Panc1 (cell line): ENCODE measurements at regions not wholly inside any gene's neighbourhood (a gene's known extent, or its start where the extent isn't known, plus 50 kb on each side); places are given as distances from the start of the nearest gene placed in this dataset.

Experiments
- ATAC-seq: fragments of 200-7000 bp; cut with Tn5 transposase; 2 replicates; pipeline ENCODE4 v1.9.1; 2020; ENCODE audit warnings: mild to moderate bottlenecking, moderate library complexity
- BruUV-seq: library from RNA; stranded (reverse); fragments of 400-500 nt; replicated peaks from 2 replicates; lab custom pipeline; 2021; lab: Mats Ljungman, UMichigan
- CTCF ChIA-PET: fragments of 300-600 bp; sonication (Branson Sonifier 250); formaldehyde crosslinking; loops from one replicate; lab custom pipeline; 2022; ENCODE audit warnings: antibody characterized with exemption; lab: Charles Lee
- POLR2A ChIA-PET: fragments of 300-600 bp; sonication (Branson Sonifier 250); formaldehyde crosslinking; loops from one replicate; lab custom pipeline; 2022; ENCODE audit warnings: antibody characterized with exemption; lab: Charles Lee
- DNase-seq: peaks from one replicate; pipeline ENCODE4 v3.0.0-alpha.2; 2010; ENCODE audit warnings: low read depth, low spot score
- H3K27ac ChIP-seq: 2 replicates; pipeline ENCODE4 v1.5.1; 2011; ENCODE audit warnings: mild to moderate bottlenecking, low read length, inconsistent platforms
- H3K27me3 ChIP-seq: fragments of 200-500 bp; sonication (Bioruptor generic); 2 replicates; pipeline ENCODE4 v1.6.0; 2014; ENCODE audit warnings: low read length, inconsistent platforms; ENCODE audit not compliant: control insufficient read depth, insufficient read depth
- H3K36me3 ChIP-seq: fragments of 200-500 bp; sonication (Bioruptor generic); 2 replicates; pipeline ENCODE4 v1.5.1; 2014; ENCODE audit warnings: inconsistent platforms, mild to moderate bottlenecking, low read length, moderate library complexity; ENCODE audit not compliant: control insufficient read depth, insufficient read depth
- H3K4me1 ChIP-seq: 2 replicates; pipeline ENCODE4 v1.5.1; 2011; ENCODE audit warnings: inconsistent platforms, mild to moderate bottlenecking, low read length, moderate library complexity; ENCODE audit not compliant: control insufficient read depth, insufficient read depth
- H3K4me3 ChIP-seq, 2 experiments: 2 replicates each; pipeline ENCODE4 v1.5.1; 2011 to 2012; ENCODE audit warnings: low read depth in 2 of 2, low read length in 2 of 2, mild to moderate bottlenecking in 2 of 2, inconsistent platforms in 1 of 2, moderate library complexity in 1 of 2
- H3K9me3 ChIP-seq: fragments of 200-500 bp; sonication (Bioruptor generic); 2 replicates; pipeline ENCODE4 v1.5.1; 2014; ENCODE audit warnings: low read depth, mild to moderate bottlenecking, inconsistent platforms, low read length, moderate library complexity; ENCODE audit not compliant: control insufficient read depth, insufficient read depth
- CTCF ChIP-seq: fragments of 450-650 bp; IDR thresholded peaks from 2 replicates; pipeline ENCODE4 v1.5.1; 2017; ENCODE audit warnings: mild to moderate bottlenecking
- POLR2AphosphoS5 ChIP-seq: IDR thresholded peaks from 2 replicates; pipeline ENCODE4 v1.6.1; 2012; ENCODE audit warnings: mild to moderate bottlenecking, low read depth, low read length, moderate library complexity
- REST ChIP-seq, 2 experiments: IDR thresholded peaks; 2 replicates each; pipeline ENCODE4 v1.6.1; 2011 to 2012; ENCODE audit warnings: low read depth in 2 of 2, control low read depth in 1 of 2, low read length in 1 of 2, mild to moderate bottlenecking in 1 of 2, moderate library complexity in 1 of 2; ENCODE audit not compliant: insufficient read depth in 1 of 2
- SIN3A ChIP-seq: IDR thresholded peaks from 2 replicates; pipeline ENCODE4 v1.6.1; 2012; ENCODE audit warnings: low read depth, mild to moderate bottlenecking, low read length, moderate library complexity, borderline replicate concordance; ENCODE audit not compliant: insufficient read depth
- TCF7L2 ChIP-seq: IDR thresholded peaks from 2 replicates; pipeline ENCODE4 v1.6.1; 2011; ENCODE audit warnings: mild to moderate bottlenecking, low read depth, low read length, inconsistent platforms
- in situ Hi-C: cut with HindIII; loops from 2 replicates; pipeline ENCODE4 v1.10.0; 2016; ENCODE audit warnings: low sequenced_read_pairs, low pct_unique_long_range_greater_than_20kb
- intact Hi-C: fragments of 100-400 bp; cut with micrococcal nuclease; formaldehyde crosslinking; loops from one replicate; pipeline ENCODE4 v1.10.0; 2022; ENCODE audit not compliant: unreplicated experiment

- no peaks in the 10 kb centered on the region for H3K36me3 ChIP-seq
- H3K9me3 ChIP-seq = peaks cover 3% of the 10 kb centered on the region; the same call in 1 of the 2 replicates
- BruUV-seq = no TSS peak
- intact Hi-C loops = no loop called here
- no peak overlapping the region for H3K27ac ChIP-seq
- no peak for DNase-seq
- no peak for ATAC-seq
- ChIA-PET POLR2A (no interaction called here), CTCF (no interaction called here)
- in situ Hi-C loops = no loop called here
- no peaks in the 10 kb centered on the region for H3K27me3 ChIP-seq
- no peak overlapping the region for H3K4me3 ChIP-seq
- TF ChIP-seq TCF7L2 = no peak
- no peaks in the 10 kb centered on the region for H3K4me1 ChIP-seq
Observed at GRCh38 chr6:156336733-156337132, 440.4 kb upstream of the ARID1B start.

- ChIA-PET CTCF (no interaction called here), POLR2A (no interaction called here)
- ATAC-seq (no peak; the same call in 1 of the 2 replicates), DNase-seq (no peak)
- Histone ChIP-seq H3K36me3 (no peaks in the 10 kb centered on the region), H3K4me1 (no peaks in the 10 kb centered on the region), H3K9me3 (peaks cover 7% of the 10 kb centered on the region; the same call in 1 of the 2 replicates), H3K27ac (no peak overlapping the region), H3K27me3 (no peaks in the 10 kb centered on the region), H3K4me3 (no peak overlapping the region)
- in situ Hi-C loops (no loop called here), intact Hi-C loops (no loop called here)
- no peak for TF ChIP-seq CTCF
- no peak for TF ChIP-seq POLR2AphosphoS5
- no peak for TF ChIP-seq SIN3A
- TF ChIP-seq TCF7L2 = no peak
- TF ChIP-seq REST (IDR thresholded peaks at IDR 0.05; ENCODE audit: insufficient read depth in 1 of 2, low read depth in 2 of 2, low read length in 1 of 2) = no peak
- BruUV-seq = no TSS peak
Observed at GRCh38 chr6:156336089-156336488, 441.1 kb upstream of the ARID1B start.

GRCh38 chr6:156334966-156335365, 442.2 kb upstream of the ARID1B start:
- no peaks in the 10 kb centered on the region for H3K36me3 ChIP-seq
- TF ChIP-seq CTCF (no peak), REST (IDR thresholded peaks at IDR 0.05; ENCODE audit: insufficient read depth in 1 of 2, low read depth in 2 of 2, low read length in 1 of 2) (no peak), TCF7L2 (no peak), SIN3A (no peak), POLR2AphosphoS5 (no peak)
- peaks cover 8% of the 10 kb centered on the region; the same call in 1 of the 2 replicates for H3K9me3 ChIP-seq
- ChIA-PET POLR2A (no interaction called here), CTCF (no interaction called here)
- no peak for DNase-seq
- in situ Hi-C loops (no loop called here), intact Hi-C loops (no loop called here)
- H3K4me3 ChIP-seq = no peak overlapping the region
- BruUV-seq = no TSS peak
- H3K4me1 ChIP-seq = no peaks in the 10 kb centered on the region
- no peaks in the 10 kb centered on the region for H3K27me3 ChIP-seq
- no peak for ATAC-seq
- no peak overlapping the region for H3K27ac ChIP-seq
